ENCODE measurements at regions not wholly inside any gene's neighbourhood (a gene's known extent, or its start where the extent isn't known, plus 50 kb on each side); places are given as distances from the start of the nearest gene placed in this dataset.

DNA sequence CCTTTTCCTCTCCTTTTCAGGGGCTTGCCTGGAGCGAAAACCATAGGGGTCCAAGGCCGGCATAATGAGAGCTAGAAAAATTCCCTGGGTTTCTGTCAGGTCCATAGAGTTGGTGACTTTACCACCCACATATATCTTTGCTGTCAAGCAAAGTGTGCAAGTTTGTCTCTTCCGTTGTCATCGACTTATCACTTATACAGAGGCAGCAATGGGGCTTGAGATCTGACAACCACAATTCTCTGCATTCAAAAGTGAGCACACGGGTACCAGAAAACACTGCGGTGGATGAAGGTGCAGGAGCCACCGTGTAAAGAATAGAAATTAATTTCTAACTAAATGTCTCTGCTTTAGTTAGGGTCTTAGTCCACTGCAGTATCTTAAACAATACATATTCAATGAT lies 162.3 kb downstream of the DAD1 start:
- TF ChIP-seq YY1 (IDR thresholded peaks at IDR 0.05; ENCODE audit: insufficient read depth, insufficient read length) (no peak), SUZ12 (IDR thresholded peaks at IDR 0.05; ENCODE audit: extremely low read depth, insufficient read depth, insufficient read length) (no peak), ZNF274 (IDR thresholded peaks at IDR 0.05; ENCODE audit: low read depth, low read length) (no peak)

Data from NT2/D1 (cell line).